Gastroesophageal sphincter (tissue), 3 donors: ENCODE measurements at regions not wholly inside any gene's neighbourhood (a gene's known extent, or its start where the extent isn't known, plus 50 kb on each side); places are given as distances from the start of the nearest gene placed in this dataset.
"Not testable (repeated sequence)": the region's sequence is repeated elsewhere in the genome, so short reads cannot be mapped to it uniquely, and the experiment has no call there.

Source experiments
- CTCF ChIP-seq, 4 experiments: fragments of 200-600 bp in 2 of 4; fragments of 450-650 bp in 2 of 4; sonication (generic) in 1 of 4; IDR thresholded peaks; one replicate each; pipeline ENCODE4 v1.5.1; 2017 to 2019; ENCODE audit warnings: antibody characterized with exemption in 4 of 4, mild to moderate bottlenecking in 2 of 4, moderate library complexity in 2 of 4
- EP300 ChIP-seq: sonication (generic); formaldehyde crosslinking; IDR thresholded peaks from one replicate; pipeline ENCODE4 v1.6.1; 2017; ENCODE audit warnings: antibody characterized with exemption, mild to moderate bottlenecking
- POLR2A ChIP-seq, 2 donors: fragments of 450-650 bp; IDR thresholded peaks; one replicate each; pipeline ENCODE4 v1.6.1; 2017; ENCODE audit warnings: antibody characterized with exemption in 2 of 2, mild to moderate bottlenecking in 2 of 2, moderate library complexity in 1 of 2
- POLR2AphosphoS5 ChIP-seq: sonication (generic); formaldehyde crosslinking; IDR thresholded peaks from one replicate; pipeline ENCODE4 v1.6.1; 2017; ENCODE audit warnings: antibody characterized with exemption

- TF ChIP-seq CTCF (IDR thresholded peaks at IDR 0.05); EP300; POLR2A (IDR thresholded peaks at IDR 0.05); POLR2AphosphoS5: not testable (repeated sequence)
Observed at GRCh38 chr12:83499894-83500293, 813.2 kb downstream of the TMTC2 start.
